SIG-M5 (cell line): ENCODE measurements at regions not wholly inside any gene's neighbourhood (a gene's known extent, or its start where the extent isn't known, plus 50 kb on each side); places are given as distances from the start of the nearest gene placed in this dataset.
"Not testable (repeated sequence)": the region's sequence is repeated elsewhere in the genome, so short reads cannot be mapped to it uniquely, and the experiment has no call there.

Source experiments
- DNase-seq: peaks from one replicate; lab custom pipeline; 2025; lab: John Stamatoyannopoulos, UW

GRCh38 chr4:66554826-66555225 lies 884.5 kb upstream of the EPHA5 start:
- DNase-seq = no peak

- not testable (repeated sequence) for DNase-seq
Measured at GRCh38 chr4:66545301-66545700, 875.0 kb upstream of the EPHA5 start.

- no peak for DNase-seq
Measured at GRCh38 chr4:66544281-66544680, 874.0 kb upstream of the EPHA5 start.

GRCh38 chr4:66539745-66540144 lies 869.5 kb upstream of the EPHA5 start:
- DNase-seq = no peak

- no peak for DNase-seq
Measured at GRCh38 chr4:66524781-66525180, 854.5 kb upstream of the EPHA5 start.

GRCh38 chr4:66522244-66522643 lies 852.0 kb upstream of the EPHA5 start:
- DNase-seq = no peak

- no peak for DNase-seq
Measured at GRCh38 chr4:66516940-66517339, 846.7 kb upstream of the EPHA5 start.

- no peak for DNase-seq
Measured at GRCh38 chr4:66506985-66507384, 836.7 kb upstream of the EPHA5 start.

GRCh38 chr4:66501997-66502396 lies 831.7 kb upstream of the EPHA5 start:
- no peak for DNase-seq

- DNase-seq = no peak
Measured at GRCh38 chr4:66490729-66491128, 820.4 kb upstream of the EPHA5 start.

GRCh38 chr4:66489783-66490452 lies 819.6 kb upstream of the EPHA5 start:
- no peak for DNase-seq

- no peak for DNase-seq
Measured at GRCh38 chr4:66489370-66489769, 819.1 kb upstream of the EPHA5 start.

GRCh38 chr4:66486068-66486467 lies 815.8 kb upstream of the EPHA5 start:
- DNase-seq = no peak

GRCh38 chr4:66482186-66482585 lies 811.9 kb upstream of the EPHA5 start:
- no peak for DNase-seq

GRCh38 chr4:66475596-66475995 lies 805.3 kb upstream of the EPHA5 start:
- no peak for DNase-seq

GRCh38 chr4:66465111-66465510 lies 794.8 kb upstream of the EPHA5 start:
- DNase-seq = no peak

- DNase-seq = not testable (repeated sequence)
Measured at GRCh38 chr4:66462890-66463289, 792.6 kb upstream of the EPHA5 start.

- no peak for DNase-seq
Measured at GRCh38 chr4:66451741-66452140, 781.5 kb upstream of the EPHA5 start.

GRCh38 chr4:66443008-66443407 lies 772.7 kb upstream of the EPHA5 start:
- DNase-seq = no peak

GRCh38 chr4:66439508-66439907 lies 769.2 kb upstream of the EPHA5 start:
- DNase-seq = no peak

- DNase-seq = no peak
Measured at GRCh38 chr4:66433706-66434105, 763.4 kb upstream of the EPHA5 start.

GRCh38 chr4:66430856-66431255 lies 760.6 kb upstream of the EPHA5 start:
- DNase-seq = no peak

- no peak for DNase-seq
Measured at GRCh38 chr4:66429276-66429675, 759.0 kb upstream of the EPHA5 start.

GRCh38 chr4:66416425-66416824 lies 746.1 kb upstream of the EPHA5 start:
- no peak for DNase-seq

GRCh38 chr4:66404141-66404540 lies 733.9 kb upstream of the EPHA5 start:
- DNase-seq = no peak
